GM19238 (cell line): ENCODE measurements at regions not wholly inside any gene's neighbourhood (a gene's known extent, or its start where the extent isn't known, plus 50 kb on each side); places are given as distances from the start of the nearest gene placed in this dataset.

Experiments
- DNase-seq: peaks from one replicate; pipeline ENCODE4 v3.0.0; 2011; ENCODE audit warnings: low spot score; ENCODE audit not compliant: insufficient read length

- no peak for DNase-seq
Observed at GRCh38 chr12:24089510-24089890, 140.0 kb upstream of the SOX5 start.

GRCh38 chr12:24088751-24089509, 139.5 kb upstream of the SOX5 start:
- no peak for DNase-seq

GRCh38 chr12:24087294-24087693, 137.8 kb upstream of the SOX5 start:
- DNase-seq: no peak

- no peak for DNase-seq
Observed at GRCh38 chr12:24084800-24085199, 135.3 kb upstream of the SOX5 start.

- no peak for DNase-seq
Observed at GRCh38 chr12:24083838-24084237, 134.4 kb upstream of the SOX5 start.

GRCh38 chr12:24081606-24082005, 132.1 kb upstream of the SOX5 start:
- no peak for DNase-seq

GRCh38 chr12:24081092-24081529, 131.6 kb upstream of the SOX5 start:
- no peak for DNase-seq

- DNase-seq: no peak
Observed at GRCh38 chr12:24080465-24080864, 131.0 kb upstream of the SOX5 start.

- DNase-seq: no peak
Observed at GRCh38 chr12:24079083-24079482, 129.6 kb upstream of the SOX5 start.

GRCh38 chr12:24078318-24078765, 128.9 kb upstream of the SOX5 start:
- no peak for DNase-seq

- no peak for DNase-seq
Observed at GRCh38 chr12:24077161-24077560, 127.7 kb upstream of the SOX5 start.

GRCh38 chr12:24075650-24076049, 126.2 kb upstream of the SOX5 start:
- DNase-seq: no peak

GRCh38 chr12:24073170-24073810, 123.8 kb upstream of the SOX5 start:
- DNase-seq: no peak

- no peak for DNase-seq
Observed at GRCh38 chr12:24072302-24072701, 122.8 kb upstream of the SOX5 start.

- DNase-seq: no peak
Observed at GRCh38 chr12:24071842-24072241, 122.4 kb upstream of the SOX5 start.

GRCh38 chr12:24069532-24070395, 120.3 kb upstream of the SOX5 start:
- DNase-seq: no peak

- no peak for DNase-seq
Observed at GRCh38 chr12:24066865-24067264, 117.4 kb upstream of the SOX5 start.

- no peak for DNase-seq
Observed at GRCh38 chr12:24066097-24066496, 116.6 kb upstream of the SOX5 start.

GRCh38 chr12:24062642-24063245, 113.3 kb upstream of the SOX5 start:
- DNase-seq: no peak

GRCh38 chr12:24060089-24060488, 110.6 kb upstream of the SOX5 start:
- no peak for DNase-seq

- DNase-seq: no peak
Observed at GRCh38 chr12:24057920-24058476, 108.5 kb upstream of the SOX5 start.
